ENCODE measurements at regions not wholly inside any gene's neighbourhood (a gene's known extent, or its start where the extent isn't known, plus 50 kb on each side); places are given as distances from the start of the nearest gene placed in this dataset.

DNA sequence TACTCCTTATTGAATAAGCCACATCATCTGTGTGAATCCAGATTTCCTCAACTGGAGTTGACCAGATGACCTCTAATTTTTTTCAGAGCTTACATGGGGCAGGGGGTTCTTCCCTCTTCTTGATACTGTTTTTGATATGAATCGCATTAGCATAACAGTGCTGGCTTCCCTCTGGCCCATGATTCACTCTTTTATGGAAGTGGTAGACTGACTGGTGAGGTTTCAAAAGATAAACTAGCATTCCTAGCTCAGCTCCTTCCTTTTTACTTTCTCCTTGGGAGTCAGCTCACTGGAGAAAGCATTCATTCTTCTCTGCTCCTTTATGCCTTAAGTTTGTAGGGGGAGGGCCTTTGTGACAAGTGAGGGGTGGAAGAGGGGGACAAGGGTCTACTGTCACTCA lies 161.0 kb upstream of the FGF13 start:
- no peaks in the 10 kb centered on the region for H3K9me2 ChIP-seq (ENCODE audit: insufficient read depth)
- TF ChIP-seq, protein P1, sequence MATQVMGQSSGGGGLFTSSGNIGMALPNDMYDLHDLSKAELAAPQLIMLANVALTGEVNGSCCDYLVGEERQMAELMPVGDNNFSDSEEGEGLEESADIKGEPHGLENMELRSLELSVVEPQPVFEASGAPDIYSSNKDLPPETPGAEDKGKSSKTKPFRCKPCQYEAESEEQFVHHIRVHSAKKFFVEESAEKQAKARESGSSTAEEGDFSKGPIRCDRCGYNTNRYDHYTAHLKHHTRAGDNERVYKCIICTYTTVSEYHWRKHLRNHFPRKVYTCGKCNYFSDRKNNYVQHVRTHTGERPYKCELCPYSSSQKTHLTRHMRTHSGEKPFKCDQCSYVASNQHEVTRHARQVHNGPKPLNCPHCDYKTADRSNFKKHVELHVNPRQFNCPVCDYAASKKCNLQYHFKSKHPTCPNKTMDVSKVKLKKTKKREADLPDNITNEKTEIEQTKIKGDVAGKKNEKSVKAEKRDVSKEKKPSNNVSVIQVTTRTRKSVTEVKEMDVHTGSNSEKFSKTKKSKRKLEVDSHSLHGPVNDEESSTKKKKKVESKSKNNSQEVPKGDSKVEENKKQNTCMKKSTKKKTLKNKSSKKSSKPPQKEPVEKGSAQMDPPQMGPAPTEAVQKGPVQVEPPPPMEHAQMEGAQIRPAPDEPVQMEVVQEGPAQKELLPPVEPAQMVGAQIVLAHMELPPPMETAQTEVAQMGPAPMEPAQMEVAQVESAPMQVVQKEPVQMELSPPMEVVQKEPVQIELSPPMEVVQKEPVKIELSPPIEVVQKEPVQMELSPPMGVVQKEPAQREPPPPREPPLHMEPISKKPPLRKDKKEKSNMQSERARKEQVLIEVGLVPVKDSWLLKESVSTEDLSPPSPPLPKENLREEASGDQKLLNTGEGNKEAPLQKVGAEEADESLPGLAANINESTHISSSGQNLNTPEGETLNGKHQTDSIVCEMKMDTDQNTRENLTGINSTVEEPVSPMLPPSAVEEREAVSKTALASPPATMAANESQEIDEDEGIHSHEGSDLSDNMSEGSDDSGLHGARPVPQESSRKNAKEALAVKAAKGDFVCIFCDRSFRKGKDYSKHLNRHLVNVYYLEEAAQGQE (IDR thresholded peaks at IDR 0.05; ENCODE audit: unreplicated experiment) = no peak
- TF ChIP-seq ZNF331 (CRISPR knock-in tag; IDR thresholded peaks at IDR 0.05; ENCODE audit: low read depth) (no peak), EZH2 (IDR thresholded peaks at IDR 0.05; ENCODE audit: low read depth, unreplicated experiment) (no peak), STAT1 (IDR thresholded peaks at IDR 0.05; ENCODE audit: unreplicated experiment) (no peak), JUNB (IDR thresholded peaks at IDR 0.05; ENCODE audit: unreplicated experiment) (no peak), POLR2AphosphoS5 (IDR thresholded peaks at IDR 0.05; ENCODE audit: low read depth) (no peak), ZNF114 (CRISPR knock-in tag; IDR thresholded peaks at IDR 0.05) (no peak), EZH2phosphoT487 (IDR thresholded peaks at IDR 0.05; ENCODE audit: unreplicated experiment) (no peak), NANOG (IDR thresholded peaks at IDR 0.05; ENCODE audit: borderline replicate concordance) (no peak)
- TF ChIP-seq, protein P2, sequence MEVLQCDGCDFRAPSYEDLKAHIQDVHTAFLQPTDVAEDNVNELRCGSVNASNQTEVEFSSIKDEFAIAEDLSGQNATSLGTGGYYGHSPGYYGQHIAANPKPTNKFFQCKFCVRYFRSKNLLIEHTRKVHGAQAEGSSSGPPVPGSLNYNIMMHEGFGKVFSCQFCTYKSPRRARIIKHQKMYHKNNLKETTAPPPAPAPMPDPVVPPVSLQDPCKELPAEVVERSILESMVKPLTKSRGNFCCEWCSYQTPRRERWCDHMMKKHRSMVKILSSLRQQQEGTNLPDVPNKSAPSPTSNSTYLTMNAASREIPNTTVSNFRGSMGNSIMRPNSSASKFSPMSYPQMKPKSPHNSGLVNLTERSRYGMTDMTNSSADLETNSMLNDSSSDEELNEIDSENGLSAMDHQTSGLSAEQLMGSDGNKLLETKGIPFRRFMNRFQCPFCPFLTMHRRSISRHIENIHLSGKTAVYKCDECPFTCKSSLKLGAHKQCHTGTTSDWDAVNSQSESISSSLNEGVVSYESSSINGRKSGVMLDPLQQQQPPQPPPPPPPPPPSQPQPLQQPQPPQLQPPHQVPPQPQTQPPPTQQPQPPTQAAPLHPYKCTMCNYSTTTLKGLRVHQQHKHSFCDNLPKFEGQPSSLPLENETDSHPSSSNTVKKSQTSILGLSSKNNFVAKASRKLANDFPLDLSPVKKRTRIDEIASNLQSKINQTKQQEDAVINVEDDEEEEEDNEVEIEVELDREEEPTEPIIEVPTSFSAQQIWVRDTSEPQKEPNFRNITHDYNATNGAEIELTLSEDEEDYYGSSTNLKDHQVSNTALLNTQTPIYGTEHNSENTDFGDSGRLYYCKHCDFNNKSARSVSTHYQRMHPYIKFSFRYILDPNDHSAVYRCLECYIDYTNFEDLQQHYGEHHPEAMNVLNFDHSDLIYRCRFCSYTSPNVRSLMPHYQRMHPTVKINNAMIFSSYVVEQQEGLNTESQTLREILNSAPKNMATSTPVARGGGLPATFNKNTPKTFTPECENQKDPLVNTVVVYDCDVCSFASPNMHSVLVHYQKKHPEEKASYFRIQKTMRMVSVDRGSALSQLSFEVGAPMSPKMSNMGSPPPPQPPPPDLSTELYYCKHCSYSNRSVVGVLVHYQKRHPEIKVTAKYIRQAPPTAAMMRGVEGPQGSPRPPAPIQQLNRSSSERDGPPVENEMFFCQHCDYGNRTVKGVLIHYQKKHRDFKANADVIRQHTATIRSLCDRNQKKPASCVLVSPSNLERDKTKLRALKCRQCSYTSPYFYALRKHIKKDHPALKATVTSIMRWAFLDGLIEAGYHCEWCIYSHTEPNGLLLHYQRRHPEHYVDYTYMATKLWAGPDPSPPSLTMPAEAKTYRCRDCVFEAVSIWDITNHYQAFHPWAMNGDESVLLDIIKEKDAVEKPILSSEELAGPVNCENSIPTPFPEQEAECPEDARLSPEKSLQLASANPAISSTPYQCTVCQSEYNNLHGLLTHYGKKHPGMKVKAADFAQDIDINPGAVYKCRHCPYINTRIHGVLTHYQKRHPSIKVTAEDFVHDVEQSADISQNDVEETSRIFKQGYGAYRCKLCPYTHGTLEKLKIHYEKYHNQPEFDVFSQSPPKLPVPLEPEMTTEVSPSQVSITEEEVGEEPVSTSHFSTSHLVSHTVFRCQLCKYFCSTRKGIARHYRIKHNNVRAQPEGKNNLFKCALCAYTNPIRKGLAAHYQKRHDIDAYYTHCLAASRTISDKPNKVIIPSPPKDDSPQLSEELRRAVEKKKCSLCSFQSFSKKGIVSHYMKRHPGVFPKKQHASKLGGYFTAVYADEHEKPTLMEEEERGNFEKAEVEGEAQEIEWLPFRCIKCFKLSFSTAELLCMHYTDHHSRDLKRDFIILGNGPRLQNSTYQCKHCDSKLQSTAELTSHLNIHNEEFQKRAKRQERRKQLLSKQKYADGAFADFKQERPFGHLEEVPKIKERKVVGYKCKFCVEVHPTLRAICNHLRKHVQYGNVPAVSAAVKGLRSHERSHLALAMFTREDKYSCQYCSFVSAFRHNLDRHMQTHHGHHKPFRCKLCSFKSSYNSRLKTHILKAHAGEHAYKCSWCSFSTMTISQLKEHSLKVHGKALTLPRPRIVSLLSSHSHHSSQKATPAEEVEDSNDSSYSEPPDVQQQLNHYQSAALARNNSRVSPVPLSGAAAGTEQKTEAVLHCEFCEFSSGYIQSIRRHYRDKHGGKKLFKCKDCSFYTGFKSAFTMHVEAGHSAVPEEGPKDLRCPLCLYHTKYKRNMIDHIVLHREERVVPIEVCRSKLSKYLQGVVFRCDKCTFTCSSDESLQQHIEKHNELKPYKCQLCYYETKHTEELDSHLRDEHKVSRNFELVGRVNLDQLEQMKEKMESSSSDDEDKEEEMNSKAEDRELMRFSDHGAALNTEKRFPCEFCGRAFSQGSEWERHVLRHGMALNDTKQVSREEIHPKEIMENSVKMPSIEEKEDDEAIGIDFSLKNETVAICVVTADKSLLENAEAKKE (CRISPR knock-in tag; IDR thresholded peaks at IDR 0.05) = no peak
- TF ChIP-seq, protein P3, sequence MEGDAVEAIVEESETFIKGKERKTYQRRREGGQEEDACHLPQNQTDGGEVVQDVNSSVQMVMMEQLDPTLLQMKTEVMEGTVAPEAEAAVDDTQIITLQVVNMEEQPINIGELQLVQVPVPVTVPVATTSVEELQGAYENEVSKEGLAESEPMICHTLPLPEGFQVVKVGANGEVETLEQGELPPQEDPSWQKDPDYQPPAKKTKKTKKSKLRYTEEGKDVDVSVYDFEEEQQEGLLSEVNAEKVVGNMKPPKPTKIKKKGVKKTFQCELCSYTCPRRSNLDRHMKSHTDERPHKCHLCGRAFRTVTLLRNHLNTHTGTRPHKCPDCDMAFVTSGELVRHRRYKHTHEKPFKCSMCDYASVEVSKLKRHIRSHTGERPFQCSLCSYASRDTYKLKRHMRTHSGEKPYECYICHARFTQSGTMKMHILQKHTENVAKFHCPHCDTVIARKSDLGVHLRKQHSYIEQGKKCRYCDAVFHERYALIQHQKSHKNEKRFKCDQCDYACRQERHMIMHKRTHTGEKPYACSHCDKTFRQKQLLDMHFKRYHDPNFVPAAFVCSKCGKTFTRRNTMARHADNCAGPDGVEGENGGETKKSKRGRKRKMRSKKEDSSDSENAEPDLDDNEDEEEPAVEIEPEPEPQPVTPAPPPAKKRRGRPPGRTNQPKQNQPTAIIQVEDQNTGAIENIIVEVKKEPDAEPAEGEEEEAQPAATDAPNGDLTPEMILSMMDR (conservative IDR thresholded peaks at IDR 0.05; ENCODE audit: low read depth in 2 of 2) = no peak
- Mint-ChIP-seq H3K36me3 (ENCODE audit: low read depth) (no peaks in the 10 kb centered on the region), H3K27me3 (ENCODE audit: insufficient read depth, low read depth, poor library complexity) (peaks cover 5% of the 10 kb centered on the region), H3K9me3 (peaks cover 3% of the 10 kb centered on the region; the same call in 2 of the 3 replicates), H3K4me3 (no peak overlapping the region), H3K27ac (no peak overlapping the region), H3K4me1 (peaks cover 10% of the 10 kb centered on the region)
- no peak overlapping the region for H2AFZ ChIP-seq
- H3K27ac ChIP-seq (ENCODE audit: low read depth) = no peak overlapping the region
- H3K36me3 ChIP-seq (ENCODE audit: insufficient read depth) = no peaks in the 10 kb centered on the region
- H3K4me1 ChIP-seq (ENCODE audit: insufficient read depth) = no peaks in the 10 kb centered on the region
- no peak for ATAC-seq
- no peaks in the 10 kb centered on the region for H4K20me1 ChIP-seq (replicated peaks; ENCODE audit: insufficient read depth)
- no peaks in the 10 kb centered on the region for H3K27me3 ChIP-seq (ENCODE audit: insufficient read depth)
- no peaks in the 10 kb centered on the region for H3K79me2 ChIP-seq (replicated peaks; ENCODE audit: insufficient read depth)
- no peak overlapping the region for H3K4me3 ChIP-seq
- no peaks in the 10 kb centered on the region for H3F3A ChIP-seq (replicated peaks; ENCODE audit: low read depth)
- no peak for DNase-seq (ENCODE audit: low spot score)
- H3K4me2 ChIP-seq = no peak overlapping the region
